IgD-negative memory B cell (primary cell): ENCODE measurements at regions not wholly inside any gene's neighbourhood (a gene's known extent, or its start where the extent isn't known, plus 50 kb on each side); places are given as distances from the start of the nearest gene placed in this dataset.
A peak's percentile ranks its signal among the peaks of the same experiment; 100 is the strongest.

Experiments
- H3K27ac Mint-ChIP-seq, 3 donors: one replicate each; pipeline ENCODE4 v1.8.0; 2020 to 2022; ENCODE audit warnings: mild to moderate bottlenecking in 3 of 3, mixed read lengths in 3 of 3, moderate library complexity in 1 of 3
- H3K27me3 Mint-ChIP-seq: one replicate; pipeline ENCODE4 v1.8.0; 2021; ENCODE audit warnings: mixed read lengths
- H3K36me3 Mint-ChIP-seq: one replicate; pipeline ENCODE4 v1.8.0; 2020; ENCODE audit warnings: mild to moderate bottlenecking, mixed read lengths
- H3K4me1 Mint-ChIP-seq, 3 donors: one replicate each; pipeline ENCODE4 v1.8.0; 2020 to 2022; ENCODE audit warnings: mixed read lengths in 3 of 3, mild to moderate bottlenecking in 1 of 3
- H3K4me3 Mint-ChIP-seq, 4 donors: one replicate each; pipeline ENCODE4 v1.8.0; 2020 to 2022; ENCODE audit warnings: mild to moderate bottlenecking in 4 of 4, mixed read lengths in 4 of 4, moderate library complexity in 3 of 4
- H3K9me3 Mint-ChIP-seq, 3 donors: one replicate each; pipeline ENCODE4 v1.8.0; 2020 to 2021; ENCODE audit warnings: mixed read lengths in 3 of 3, mild to moderate bottlenecking in 1 of 3

GRCh38 chr7:106424476-106425016, 139.8 kb upstream of the NAMPT start:
- H3K27ac Mint-ChIP-seq, result peak overlapping the region in 2 of 3 donors; percentile 15 to 24
- H3K27me3 Mint-ChIP-seq, result no peaks in the 10 kb centered on the region
- H3K9me3 Mint-ChIP-seq, result no peaks in the 10 kb centered on the region
- peaks cover 1% of the 10 kb centered on the region for H3K36me3 Mint-ChIP-seq
- H3K4me3 Mint-ChIP-seq, result peak overlapping the region in 2 of 4 donors; percentile 57 to 64
- H3K4me1 Mint-ChIP-seq, result peaks cover 9 to 16% (median 11%) of the 10 kb centered on the region in 3 donors

- Mint-ChIP-seq H3K4me1 (peaks cover 9 to 16% (median 11%) of the 10 kb centered on the region in 3 donors), H3K9me3 (no peaks in the 10 kb centered on the region), H3K27me3 (no peaks in the 10 kb centered on the region), H3K36me3 (peaks cover 1% of the 10 kb centered on the region), H3K4me3 (no peak overlapping the region), H3K27ac (peak overlapping the region in 1 of 3 donors; percentile 16)
These were observed 139.2 kb upstream of the NAMPT start for GRCh38 chr7:106423821-106424475.

GRCh38 chr7:106423111-106423510, 138.3 kb upstream of the NAMPT start:
- no peak overlapping the region for H3K4me3 Mint-ChIP-seq
- no peaks in the 10 kb centered on the region for H3K9me3 Mint-ChIP-seq
- peaks cover 9 to 16% (median 11%) of the 10 kb centered on the region in 3 donors for H3K4me1 Mint-ChIP-seq
- H3K36me3 Mint-ChIP-seq, result peaks cover 1% of the 10 kb centered on the region
- H3K27me3 Mint-ChIP-seq, result no peaks in the 10 kb centered on the region
- peak overlapping the region in 1 of 3 donors; percentile 11 for H3K27ac Mint-ChIP-seq

GRCh38 chr7:106421181-106421762, 136.5 kb upstream of the NAMPT start:
- Mint-ChIP-seq H3K4me3 (no peak overlapping the region), H3K27ac (no peak overlapping the region), H3K27me3 (no peaks in the 10 kb centered on the region), H3K4me1 (peaks cover 9 to 12% (median 11%) of the 10 kb centered on the region in 3 donors), H3K36me3 (peaks cover 1% of the 10 kb centered on the region), H3K9me3 (peaks cover 0 to 7% (median 5%) of the 10 kb centered on the region in 3 donors)

- Mint-ChIP-seq H3K4me3 (no peak overlapping the region), H3K27me3 (no peaks in the 10 kb centered on the region), H3K9me3 (peaks cover 0 to 11% (median 8%) of the 10 kb centered on the region in 3 donors), H3K27ac (no peak overlapping the region), H3K4me1 (peaks cover 9 to 12% (median 11%) of the 10 kb centered on the region in 3 donors), H3K36me3 (peaks cover 1% of the 10 kb centered on the region)
These were observed 136.0 kb upstream of the NAMPT start for GRCh38 chr7:106420736-106421135.

- H3K9me3 Mint-ChIP-seq, result peaks cover 1 to 16% (median 11%) of the 10 kb centered on the region in 3 donors
- no peak overlapping the region for H3K27ac Mint-ChIP-seq
- peaks cover 7 to 10% (median 8%) of the 10 kb centered on the region in 3 donors for H3K4me1 Mint-ChIP-seq
- no peak overlapping the region for H3K4me3 Mint-ChIP-seq
- H3K27me3 Mint-ChIP-seq, result peaks cover 1% of the 10 kb centered on the region
- H3K36me3 Mint-ChIP-seq, result peaks cover 1% of the 10 kb centered on the region
These were observed 135.4 kb upstream of the NAMPT start for GRCh38 chr7:106420210-106420609.

GRCh38 chr7:106419455-106420182, 134.8 kb upstream of the NAMPT start:
- H3K9me3 Mint-ChIP-seq, result peaks cover 1 to 17% (median 12%) of the 10 kb centered on the region in 3 donors
- peak overlapping the region in 1 of 3 donors; percentile 54 for H3K27ac Mint-ChIP-seq
- H3K4me1 Mint-ChIP-seq, result peaks cover 2 to 4% (median 2%) of the 10 kb centered on the region in 3 donors
- peaks cover 1% of the 10 kb centered on the region for H3K27me3 Mint-ChIP-seq
- H3K36me3 Mint-ChIP-seq, result peaks cover 1% of the 10 kb centered on the region
- H3K4me3 Mint-ChIP-seq, result no peak overlapping the region

GRCh38 chr7:106418526-106418925, 133.7 kb upstream of the NAMPT start:
- Mint-ChIP-seq H3K27ac (no peak overlapping the region), H3K4me1 (no peaks in the 10 kb centered on the region), H3K27me3 (peaks cover 1% of the 10 kb centered on the region), H3K36me3 (peaks cover 1% of the 10 kb centered on the region), H3K9me3 (peaks cover 1 to 17% (median 12%) of the 10 kb centered on the region in 3 donors), H3K4me3 (peak overlapping the region in 1 of 4 donors; percentile 36)

- no peaks in the 10 kb centered on the region for H3K4me1 Mint-ChIP-seq
- peaks cover 1% of the 10 kb centered on the region for H3K27me3 Mint-ChIP-seq
- no peak overlapping the region for H3K27ac Mint-ChIP-seq
- H3K9me3 Mint-ChIP-seq, result peaks cover 1 to 17% (median 12%) of the 10 kb centered on the region in 3 donors
- H3K36me3 Mint-ChIP-seq, result peaks cover 1% of the 10 kb centered on the region
- no peak overlapping the region for H3K4me3 Mint-ChIP-seq
These were observed 133.3 kb upstream of the NAMPT start for GRCh38 chr7:106418094-106418493.

- Mint-ChIP-seq H3K4me3 (no peak overlapping the region), H3K27ac (no peak overlapping the region), H3K27me3 (peaks cover 1% of the 10 kb centered on the region), H3K36me3 (peaks cover 1% of the 10 kb centered on the region), H3K4me1 (no peaks in the 10 kb centered on the region), H3K9me3 (peaks cover 1 to 17% (median 12%) of the 10 kb centered on the region in 3 donors)
These were observed 132.6 kb upstream of the NAMPT start for GRCh38 chr7:106417273-106417902.

- Mint-ChIP-seq H3K27ac (no peak overlapping the region), H3K4me3 (no peak overlapping the region), H3K27me3 (peaks cover 4% of the 10 kb centered on the region), H3K36me3 (no peaks in the 10 kb centered on the region), H3K4me1 (no peaks in the 10 kb centered on the region), H3K9me3 (peaks cover 1 to 17% (median 12%) of the 10 kb centered on the region in 3 donors)
These were observed 131.6 kb upstream of the NAMPT start for GRCh38 chr7:106416430-106416829.

- no peaks in the 10 kb centered on the region for H3K36me3 Mint-ChIP-seq
- peaks cover 1 to 17% (median 12%) of the 10 kb centered on the region in 3 donors for H3K9me3 Mint-ChIP-seq
- H3K4me3 Mint-ChIP-seq, result no peak overlapping the region
- no peaks in the 10 kb centered on the region for H3K4me1 Mint-ChIP-seq
- H3K27ac Mint-ChIP-seq, result no peak overlapping the region
- peaks cover 7% of the 10 kb centered on the region for H3K27me3 Mint-ChIP-seq
These were observed 130.7 kb upstream of the NAMPT start for GRCh38 chr7:106415433-106415832.

GRCh38 chr7:106413446-106413845, 128.7 kb upstream of the NAMPT start:
- Mint-ChIP-seq H3K4me3 (no peak overlapping the region), H3K27me3 (peaks cover 7% of the 10 kb centered on the region), H3K27ac (no peak overlapping the region), H3K4me1 (no peaks in the 10 kb centered on the region), H3K36me3 (no peaks in the 10 kb centered on the region), H3K9me3 (peaks cover 1 to 17% (median 12%) of the 10 kb centered on the region in 3 donors)

- Mint-ChIP-seq H3K9me3 (no peaks in the 10 kb centered on the region), H3K27me3 (peaks cover 1% of the 10 kb centered on the region), H3K4me3 (no peak overlapping the region), H3K36me3 (peaks cover 2% of the 10 kb centered on the region), H3K27ac (no peak overlapping the region), H3K4me1 (peaks cover 0 to 3% (median 0%) of the 10 kb centered on the region in 3 donors)
These were observed 120.9 kb upstream of the NAMPT start for GRCh38 chr7:106405697-106406141.
